Progenitor cell of endocrine pancreas (in vitro differentiated cells): ENCODE measurements at regions not wholly inside any gene's neighbourhood (a gene's known extent, or its start where the extent isn't known, plus 50 kb on each side); places are given as distances from the start of the nearest gene placed in this dataset.
A peak's percentile ranks its signal among the peaks of the same experiment; 100 is the strongest.

Experiments
- DNase-seq: peaks from one replicate; pipeline ENCODE4 v3.0.0; 2021; ENCODE audit warnings: low spot score; ENCODE audit not compliant: unreplicated experiment
- H3K27ac Mint-ChIP-seq: 2 replicates; pipeline ENCODE4 v1.8.0; 2021; ENCODE audit warnings: mild to moderate bottlenecking, moderate library complexity, mixed read lengths
- H3K27me3 Mint-ChIP-seq: 2 replicates; pipeline ENCODE4 v1.8.0; 2021; ENCODE audit warnings: mixed read lengths
- H3K36me3 Mint-ChIP-seq: 2 replicates; pipeline ENCODE4 v1.8.0; 2022; ENCODE audit warnings: mixed read lengths; ENCODE audit not compliant: insufficient read depth
- H3K4me1 Mint-ChIP-seq: 2 replicates; pipeline ENCODE4 v1.8.0; 2021; ENCODE audit warnings: low read depth, mixed read lengths
- H3K4me3 Mint-ChIP-seq: 2 replicates; pipeline ENCODE4 v1.8.0; 2021; ENCODE audit warnings: low read depth, mild to moderate bottlenecking, moderate library complexity, mixed read lengths
- H3K9me3 Mint-ChIP-seq: 2 replicates; pipeline ENCODE4 v1.8.0; 2021; ENCODE audit warnings: low read depth, mixed read lengths
- CTCF ChIP-seq: fragments of 200-600 bp; sonication (generic); IDR thresholded peaks from one replicate; pipeline ENCODE4 v1.5.0; 2021; ENCODE audit warnings: antibody characterized with exemption, mild to moderate bottlenecking; ENCODE audit not compliant: unreplicated experiment

- Mint-ChIP-seq H3K27ac (no peak overlapping the region), H3K27me3 (no peaks in the 10 kb centered on the region), H3K36me3 (peaks cover 2% of the 10 kb centered on the region), H3K4me1 (peaks cover 2% of the 10 kb centered on the region), H3K9me3 (peaks cover 10% of the 10 kb centered on the region), H3K4me3 (no peak overlapping the region)
- peak; percentile 84 for TF ChIP-seq CTCF
- DNase-seq = peak; percentile 14
Measured at GRCh38 chr16:72400257-72401083, 228.5 kb upstream of the PMFBP1 start.

GRCh38 chr16:72399811-72400210 is 227.9 kb upstream of the PMFBP1 start:
- peaks cover 3% of the 10 kb centered on the region for H3K36me3 Mint-ChIP-seq
- peaks cover 2% of the 10 kb centered on the region for H3K4me1 Mint-ChIP-seq
- no peak overlapping the region for H3K27ac Mint-ChIP-seq
- H3K9me3 Mint-ChIP-seq = peaks cover 12% of the 10 kb centered on the region
- no peak overlapping the region for H3K4me3 Mint-ChIP-seq
- no peak for DNase-seq
- TF ChIP-seq CTCF = no peak
- H3K27me3 Mint-ChIP-seq = no peaks in the 10 kb centered on the region

- TF ChIP-seq CTCF = no peak
- no peak overlapping the region for H3K4me3 Mint-ChIP-seq
- no peak for DNase-seq
- H3K27me3 Mint-ChIP-seq = no peaks in the 10 kb centered on the region
- H3K4me1 Mint-ChIP-seq = peaks cover 2% of the 10 kb centered on the region
- H3K27ac Mint-ChIP-seq = no peak overlapping the region
- H3K9me3 Mint-ChIP-seq = peaks cover 19% of the 10 kb centered on the region
- peaks cover 7% of the 10 kb centered on the region for H3K36me3 Mint-ChIP-seq
Measured at GRCh38 chr16:72397876-72398275, 225.9 kb upstream of the PMFBP1 start.

GRCh38 chr16:72394526-72394925 is 222.6 kb upstream of the PMFBP1 start:
- Mint-ChIP-seq H3K9me3 (peaks cover 16% of the 10 kb centered on the region), H3K27me3 (no peaks in the 10 kb centered on the region), H3K4me3 (no peak overlapping the region), H3K36me3 (peaks cover 8% of the 10 kb centered on the region), H3K4me1 (no peaks in the 10 kb centered on the region), H3K27ac (no peak overlapping the region)
- DNase-seq = no peak
- no peak for TF ChIP-seq CTCF

GRCh38 chr16:72389791-72390190 is 217.8 kb upstream of the PMFBP1 start:
- Mint-ChIP-seq H3K27me3 (no peaks in the 10 kb centered on the region), H3K4me3 (no peak overlapping the region), H3K27ac (no peak overlapping the region), H3K36me3 (peaks cover 20% of the 10 kb centered on the region), H3K9me3 (peaks cover 30% of the 10 kb centered on the region), H3K4me1 (no peaks in the 10 kb centered on the region)
- DNase-seq = no peak
- TF ChIP-seq CTCF = no peak
